ENCODE measurements at regions not wholly inside any gene's neighbourhood (a gene's known extent, or its start where the extent isn't known, plus 50 kb on each side); places are given as distances from the start of the nearest gene placed in this dataset.

GRCh38 chr1:115564201-115564600 lies 77.6 kb upstream of the VANGL1 start:
- Mint-ChIP-seq H3K4me1 (ENCODE audit: low read depth, unreplicated experiment) (no peaks in the 10 kb centered on the region), H3K27me3 (ENCODE audit: insufficient read depth, unreplicated experiment) (no peaks in the 10 kb centered on the region), H3K36me3 (ENCODE audit: insufficient read depth, unreplicated experiment) (no peaks in the 10 kb centered on the region), H3K4me3 (ENCODE audit: unreplicated experiment) (no peak overlapping the region), H3K9me3 (ENCODE audit: unreplicated experiment) (peaks cover 19% of the 10 kb centered on the region), H3K27ac (ENCODE audit: unreplicated experiment) (no peak overlapping the region)
- intact Hi-C loops (cut with micrococcal nuclease; ENCODE audit: unreplicated experiment): no loop called here
- no peak for DNase-seq
- Histone ChIP-seq H3K4me3 (ENCODE audit: low read depth, low read length) (no peak overlapping the region), H3K4me1 (no peaks in the 10 kb centered on the region), H3K27me3 (replicated peaks; ENCODE audit: control insufficient read depth, insufficient read depth, low read length) (no peaks in the 10 kb centered on the region), H3K36me3 (ENCODE audit: control insufficient read depth, insufficient read depth, low read length) (no peaks in the 10 kb centered on the region), H3K9me3 (0 out of 2 replicates have a peak, but pooled peaks cover 5% of the 10 kb centered on the region)
- ChIA-PET POLR2A (no interaction called here), CTCF (no interaction called here)
- no TSS peak for BruUV-seq (replicated peaks)
- TF ChIP-seq CTCF (IDR thresholded peaks at IDR 0.05; ENCODE audit: insufficient read depth in 1 of 2, low read depth in 1 of 2, low read length in 1 of 2, severe bottlenecking in 1 of 2, unreplicated experiment in 1 of 2): no peak

- ChIA-PET CTCF (no interaction called here), POLR2A (no interaction called here)
- no peaks in the 10 kb centered on the region for H3K27me3 Mint-ChIP-seq (ENCODE audit: insufficient read depth, unreplicated experiment)
These were observed 81.7 kb upstream of the VANGL1 start for GRCh38 chr1:115560027-115560426.

GRCh38 chr1:115558275-115558674 lies 83.5 kb upstream of the VANGL1 start:
- H3K4me1 ChIP-seq: no peaks in the 10 kb centered on the region
- no peaks in the 10 kb centered on the region for H3K27me3 ChIP-seq (replicated peaks; ENCODE audit: control insufficient read depth, insufficient read depth, low read length)
- no peak for DNase-seq
- CTCF ChIA-PET: no interaction called here
- no peak overlapping the region for H3K4me3 ChIP-seq (ENCODE audit: low read depth, low read length)
- H3K4me1 Mint-ChIP-seq (ENCODE audit: low read depth, unreplicated experiment): no peaks in the 10 kb centered on the region
- H3K27me3 Mint-ChIP-seq (ENCODE audit: insufficient read depth, unreplicated experiment): no peaks in the 10 kb centered on the region
- no peaks in the 10 kb centered on the region for H3K36me3 ChIP-seq (ENCODE audit: control insufficient read depth, insufficient read depth, low read length)
- no TSS peak for BruUV-seq (replicated peaks)
- no peak for TF ChIP-seq CTCF (IDR thresholded peaks at IDR 0.05; ENCODE audit: insufficient read depth in 1 of 2, low read depth in 1 of 2, low read length in 1 of 2, severe bottlenecking in 1 of 2, unreplicated experiment in 1 of 2)
- no peaks in the 10 kb centered on the region for H3K9me3 Mint-ChIP-seq (ENCODE audit: unreplicated experiment)
- intact Hi-C loops (cut with micrococcal nuclease; ENCODE audit: unreplicated experiment): no loop called here
- H3K27ac Mint-ChIP-seq (ENCODE audit: unreplicated experiment): no peak overlapping the region
- no peak overlapping the region for H3K4me3 Mint-ChIP-seq (ENCODE audit: unreplicated experiment)
- POLR2A ChIA-PET: no interaction called here
- H3K9me3 ChIP-seq: no peaks in the 10 kb centered on the region
- no peaks in the 10 kb centered on the region for H3K36me3 Mint-ChIP-seq (ENCODE audit: insufficient read depth, unreplicated experiment)

More at GRCh38 chr1:115560027-115560426, 81.7 kb upstream of the VANGL1 start:
- Mint-ChIP-seq H3K27ac (ENCODE audit: unreplicated experiment) (no peak overlapping the region), H3K4me3 (ENCODE audit: unreplicated experiment) (no peak overlapping the region), H3K9me3 (ENCODE audit: unreplicated experiment) (no peaks in the 10 kb centered on the region), H3K36me3 (ENCODE audit: insufficient read depth, unreplicated experiment) (no peaks in the 10 kb centered on the region), H3K4me1 (ENCODE audit: low read depth, unreplicated experiment) (no peaks in the 10 kb centered on the region)
- Histone ChIP-seq H3K36me3 (ENCODE audit: control insufficient read depth, insufficient read depth, low read length) (no peaks in the 10 kb centered on the region), H3K4me3 (ENCODE audit: low read depth, low read length) (no peak overlapping the region), H3K27me3 (replicated peaks; ENCODE audit: control insufficient read depth, insufficient read depth, low read length) (no peaks in the 10 kb centered on the region), H3K9me3 (no peaks in the 10 kb centered on the region), H3K4me1 (no peaks in the 10 kb centered on the region)
- intact Hi-C loops (cut with micrococcal nuclease; ENCODE audit: unreplicated experiment): no loop called here
- no TSS peak for BruUV-seq (replicated peaks)
- no peak for DNase-seq
- TF ChIP-seq CTCF (IDR thresholded peaks at IDR 0.05; ENCODE audit: insufficient read depth in 1 of 2, low read depth in 1 of 2, low read length in 1 of 2, severe bottlenecking in 1 of 2, unreplicated experiment in 1 of 2): no peak

All from Caco-2 (cell line).